Heart left ventricle (tissue), 16 donors: ENCODE measurements at regions not wholly inside any gene's neighbourhood (a gene's known extent, or its start where the extent isn't known, plus 50 kb on each side); places are given as distances from the start of the nearest gene placed in this dataset.

Source experiments
- ATAC-seq, 4 donors: fragments of 200-7000 bp; cut with Tn5 transposase; one replicate each; pipeline ENCODE4 v1.9.1; 2020 to 2022; ENCODE audit warnings: moderate library complexity in 4 of 4, mild to moderate bottlenecking in 3 of 4, moderate number of reproducible peaks in 1 of 4
- DNase-seq, 5 donors: peaks; one replicate each; pipeline ENCODE4 v3.0.0-alpha.2; 2020
- H3K27ac ChIP-seq, 12 donors: fragments of 200-600 bp; sonication (generic) in 4 of 12; one replicate each; pipeline versions ENCODE4 v1.5.0 to v1.8.0; 2016 to 2022; ENCODE audit warnings: mild to moderate bottlenecking in 2 of 12
- H3K27me3 ChIP-seq, 9 donors: fragments of 200-600 bp; sonication (generic) in 2 of 9; one replicate each; pipeline versions ENCODE4 v1.5.1 to v1.8.0; 2016 to 2022; ENCODE audit warnings: mild to moderate bottlenecking in 3 of 9
- H3K36me3 ChIP-seq, 9 donors: fragments of 200-600 bp; sonication (generic) in 2 of 9; one replicate each; pipeline versions ENCODE4 v1.5.0 to v1.8.0; 2018 to 2022; ENCODE audit warnings: mild to moderate bottlenecking in 2 of 9
- H3K4me1 ChIP-seq, 12 donors: fragments of 200-600 bp; sonication (generic) in 4 of 12; one replicate each; pipeline versions ENCODE4 v1.5.0 to v1.8.0; 2016 to 2022; ENCODE audit warnings: mild to moderate bottlenecking in 3 of 12
- H3K4me3 ChIP-seq, 12 donors: fragments of 200-600 bp; sonication (generic) in 4 of 12; one replicate each; pipeline versions ENCODE4 v1.5.0 to v1.8.0; 2017 to 2022; ENCODE audit warnings: mild to moderate bottlenecking in 9 of 12, moderate library complexity in 4 of 12
- H3K9me3 ChIP-seq, 12 donors: fragments of 200-600 bp; sonication (generic) in 4 of 12; one replicate each; pipeline versions ENCODE4 v1.5.0 to v1.8.0; 2016 to 2022; ENCODE audit warnings: mild to moderate bottlenecking in 1 of 12
- POLR2A ChIP-seq, 2 donors: fragments of 450-650 bp; IDR thresholded peaks; one replicate each; pipeline ENCODE4 v1.6.1; 2017; ENCODE audit warnings: antibody characterized with exemption in 2 of 2, mild to moderate bottlenecking in 2 of 2, moderate library complexity in 2 of 2
- WGBS, 4 donors: extraction: QIAGEN DNeasy Blood & Tissue Kit in 2 of 4; methylation state at CpG; one replicate each; pipeline versions ENCODE4 v1.1.5 to v1.1.7; 2013 to 2018; 5-methylcytosine and 5-hydroxymethylcytosine counted together
- intact Hi-C, 10 donors: fragments of 100-400 bp; cut with DNase I; formaldehyde crosslinking; loops; one replicate each; pipeline versions ENCODE4 v1.11.1 to v1.14.2; 2022
- TF ChIP-seq, protein P1 (sequence below), 12 donors: fragments of 200-600 bp; sonication (generic) in 4 of 12; IDR thresholded peaks; one replicate each; pipeline versions ENCODE4 v1.5.0 to v1.8.0; 2018 to 2022; ENCODE audit warnings: antibody characterized with exemption in 12 of 12, mild to moderate bottlenecking in 5 of 12
- donor health status: ischemic (EF 13 %, LVEDD 7.1; RV severe dilation, severe dysfunction).
- donor health status: healthy with polysubstance abuse.
- donor health status: DM: no; HTN: yes; CAD: no.
- donor health status: DM: no; HTN: no; CAD: no.
- donor health status: ischemic (EF 25% LVEDD 6.9; RV normal size, moderate dysfunction).
- donor health status: ischemic (EF 25% LVEDD 5.7; RV mildly dilated, moderate dysfunction).
- donor health status: healthy.
- donor health status: DM: yes; HTN: yes; CAD: no.
- donor health status: ischemic (EF 35%, LVEDD 5.7; RV mildly dilated, moderate dysfunction).
- donor health status: nonischemic (EF 11% LVEDD 7.7; RV severe dilation, severe dysfunction).
- donor health status: DM: yes; HTN: yes; CAD: no.
- donor health status: PGD.
- donor health status: ischemic (EF 29% LVEDD 5.4; RV normal size, mild dysfunction).
- donor health status: nonischemic (EF 23%, LVEDD 6.1; RV moderate dilation, normal function).

DNA sequence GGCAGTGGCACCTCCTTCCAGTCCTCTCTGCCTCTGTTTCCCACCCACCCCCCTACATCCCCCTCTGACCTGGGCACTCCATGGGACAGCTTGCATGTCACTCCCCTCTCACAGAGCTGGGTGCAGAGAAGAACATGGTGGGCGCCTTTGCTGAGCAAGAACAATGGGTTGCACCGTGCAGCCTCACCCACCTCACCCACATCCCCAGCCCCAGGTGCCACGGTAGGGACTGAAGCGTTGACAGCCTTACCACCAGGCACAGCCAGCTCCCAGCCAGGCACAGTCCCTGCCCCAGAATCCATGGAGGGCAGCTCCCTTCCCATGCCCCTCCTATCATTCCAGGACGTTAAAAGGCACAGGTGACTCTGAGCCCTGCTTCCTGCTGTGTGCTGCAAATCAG lies 93.1 kb upstream of the VSTM2B start:
- intact Hi-C loops = no loop called here
- WGBS, 4 donors = 63 to 81% (median 76%) methylated on average over 1 to 5 of the region's 5 CpGs
- Histone ChIP-seq H3K27ac (no peak overlapping the region), H3K36me3 (no peaks in the 10 kb centered on the region), H3K4me3 (no peak overlapping the region), H3K27me3 (peaks cover 0 to 23% (median 0%) of the 10 kb centered on the region in 9 donors), H3K4me1 (no peaks in the 10 kb centered on the region), H3K9me3 (no peaks in the 10 kb centered on the region)
- ATAC-seq (no peak), DNase-seq (no peak)
- TF ChIP-seq POLR2A (IDR thresholded peaks at IDR 0.05) = no peak
- TF ChIP-seq, protein P1, sequence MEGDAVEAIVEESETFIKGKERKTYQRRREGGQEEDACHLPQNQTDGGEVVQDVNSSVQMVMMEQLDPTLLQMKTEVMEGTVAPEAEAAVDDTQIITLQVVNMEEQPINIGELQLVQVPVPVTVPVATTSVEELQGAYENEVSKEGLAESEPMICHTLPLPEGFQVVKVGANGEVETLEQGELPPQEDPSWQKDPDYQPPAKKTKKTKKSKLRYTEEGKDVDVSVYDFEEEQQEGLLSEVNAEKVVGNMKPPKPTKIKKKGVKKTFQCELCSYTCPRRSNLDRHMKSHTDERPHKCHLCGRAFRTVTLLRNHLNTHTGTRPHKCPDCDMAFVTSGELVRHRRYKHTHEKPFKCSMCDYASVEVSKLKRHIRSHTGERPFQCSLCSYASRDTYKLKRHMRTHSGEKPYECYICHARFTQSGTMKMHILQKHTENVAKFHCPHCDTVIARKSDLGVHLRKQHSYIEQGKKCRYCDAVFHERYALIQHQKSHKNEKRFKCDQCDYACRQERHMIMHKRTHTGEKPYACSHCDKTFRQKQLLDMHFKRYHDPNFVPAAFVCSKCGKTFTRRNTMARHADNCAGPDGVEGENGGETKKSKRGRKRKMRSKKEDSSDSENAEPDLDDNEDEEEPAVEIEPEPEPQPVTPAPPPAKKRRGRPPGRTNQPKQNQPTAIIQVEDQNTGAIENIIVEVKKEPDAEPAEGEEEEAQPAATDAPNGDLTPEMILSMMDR (IDR thresholded peaks at IDR 0.05) = no peak

- H3K4me1 ChIP-seq = no peaks in the 10 kb centered on the region
- no peak for ATAC-seq
- TF ChIP-seq POLR2A (IDR thresholded peaks at IDR 0.05) = no peak
- TF ChIP-seq, protein P1 (IDR thresholded peaks at IDR 0.05) = no peak
- no peak for DNase-seq
- no peaks in the 10 kb centered on the region for H3K36me3 ChIP-seq
- peaks cover 0 to 10% (median 6%) of the 10 kb centered on the region in 12 donors for H3K9me3 ChIP-seq
- 82 to 90% (median 83%) methylated on average over 11 of the region's 11 CpGs for WGBS, 4 donors
- no peak overlapping the region for H3K4me3 ChIP-seq
- H3K27me3 ChIP-seq = peaks cover 0 to 20% (median 0%) of the 10 kb centered on the region in 9 donors
- H3K27ac ChIP-seq = no peak overlapping the region
- intact Hi-C loops = no loop called here
Observed at GRCh38 chr19:29436591-29437103, 89.1 kb upstream of the VSTM2B start.

DNA sequence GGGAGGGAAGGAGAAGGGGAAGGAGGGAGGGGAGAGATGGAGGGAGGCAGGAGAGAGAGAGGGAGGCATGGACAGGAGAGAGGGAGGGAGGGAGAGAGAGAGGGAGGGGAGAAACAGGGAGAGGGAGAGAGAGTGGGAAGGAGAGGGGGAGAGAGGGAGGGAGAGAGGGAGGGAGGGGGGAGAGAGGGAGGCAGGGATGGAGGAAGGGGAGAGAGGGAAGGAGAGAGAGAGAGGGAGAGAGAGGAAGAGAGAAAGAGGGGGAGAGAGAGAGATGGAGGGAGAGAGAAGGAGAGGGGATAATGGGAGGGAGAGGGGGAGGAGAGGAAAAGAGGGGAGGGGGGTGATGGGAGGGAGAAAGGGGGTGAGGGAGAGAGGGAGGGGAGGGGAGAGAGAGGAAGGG lies 86.8 kb upstream of the VSTM2B start:
- Histone ChIP-seq H3K36me3 (no peaks in the 10 kb centered on the region), H3K9me3 (peaks cover 0 to 10% (median 6%) of the 10 kb centered on the region in 12 donors), H3K27me3 (peaks cover 0 to 4% (median 0%) of the 10 kb centered on the region in 9 donors), H3K27ac (no peak overlapping the region), H3K4me3 (no peak overlapping the region), H3K4me1 (no peaks in the 10 kb centered on the region)
- TF ChIP-seq POLR2A (IDR thresholded peaks at IDR 0.05) = no peak
- TF ChIP-seq, protein P1 (IDR thresholded peaks at IDR 0.05) = no peak
- intact Hi-C loops = no loop called here
- no peak for DNase-seq
- no peak for ATAC-seq

DNA sequence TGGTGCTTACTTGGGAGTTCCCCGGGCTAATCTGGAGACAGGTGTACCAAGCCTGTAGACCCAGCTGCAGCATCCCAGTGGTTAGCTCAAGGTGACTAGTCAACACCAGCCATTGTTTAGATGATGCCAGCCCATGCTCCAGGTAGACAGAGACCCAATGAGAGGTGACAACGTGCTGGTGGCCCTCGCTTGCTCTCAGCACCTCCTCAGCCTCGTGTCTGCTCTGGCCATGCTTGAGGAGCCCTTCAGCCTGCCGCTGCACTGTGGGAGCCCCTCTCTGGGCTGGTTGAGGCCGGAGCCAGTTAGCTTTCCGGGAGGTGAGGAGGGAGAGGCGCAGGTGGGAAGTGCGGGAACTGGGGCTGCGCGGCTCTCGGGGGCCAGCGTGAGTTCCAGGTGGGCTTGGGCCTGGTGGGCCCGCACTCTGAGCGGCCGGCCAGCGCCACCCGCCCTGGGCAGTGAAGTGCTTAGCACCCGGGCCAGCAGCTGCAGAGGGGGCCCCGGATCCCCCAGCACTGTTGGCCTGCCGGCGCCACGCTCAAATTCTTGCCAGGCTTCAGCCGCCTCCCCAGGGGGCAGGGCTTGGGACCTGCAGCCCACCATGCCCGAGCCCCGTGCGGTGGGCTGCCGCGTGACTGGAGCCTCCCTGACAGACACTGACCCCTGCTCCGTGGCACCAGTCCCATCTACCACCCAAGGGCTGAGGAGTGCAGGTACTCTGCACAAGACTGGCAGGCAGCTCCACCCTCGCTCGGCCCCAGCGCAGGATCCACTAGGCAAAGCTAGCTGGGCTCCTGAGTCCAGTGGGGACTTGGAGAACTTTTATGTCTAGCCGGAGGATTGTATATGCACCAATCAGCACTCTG lies 85.9 kb upstream of the VSTM2B start:
- Histone ChIP-seq H3K9me3 (peaks cover 0 to 10% (median 6%) of the 10 kb centered on the region in 12 donors), H3K27ac (no peak overlapping the region), H3K4me3 (no peak overlapping the region), H3K27me3 (peaks cover 0 to 6% (median 0%) of the 10 kb centered on the region in 9 donors), H3K36me3 (no peaks in the 10 kb centered on the region), H3K4me1 (no peaks in the 10 kb centered on the region)
- TF ChIP-seq, protein P1 (IDR thresholded peaks at IDR 0.05) = no peak
- TF ChIP-seq POLR2A (IDR thresholded peaks at IDR 0.05) = no peak
- DNase-seq = no peak
- no peak for ATAC-seq
- intact Hi-C loops = no loop called here
- WGBS, 4 donors = 82 to 91% (median 86%) methylated on average over 9 to 34 of the region's 34 CpGs
